Activated CD4-positive, CD25-positive, alpha-beta regulatory T cell (primary cell): ENCODE measurements at regions not wholly inside any gene's neighbourhood (a gene's known extent, or its start where the extent isn't known, plus 50 kb on each side); places are given as distances from the start of the nearest gene placed in this dataset.

Experiments used
- DNase-seq, 4 experiments: peaks; one replicate each; lab custom pipeline; 2025; lab: John Stamatoyannopoulos, UW

- no peak for DNase-seq
These were observed 356.3 kb upstream of the TNRC6C start for GRCh38 chr17:77602062-77602746.

GRCh38 chr17:77602883-77603640 is 355.4 kb upstream of the TNRC6C start:
- DNase-seq = no peak

DNA sequence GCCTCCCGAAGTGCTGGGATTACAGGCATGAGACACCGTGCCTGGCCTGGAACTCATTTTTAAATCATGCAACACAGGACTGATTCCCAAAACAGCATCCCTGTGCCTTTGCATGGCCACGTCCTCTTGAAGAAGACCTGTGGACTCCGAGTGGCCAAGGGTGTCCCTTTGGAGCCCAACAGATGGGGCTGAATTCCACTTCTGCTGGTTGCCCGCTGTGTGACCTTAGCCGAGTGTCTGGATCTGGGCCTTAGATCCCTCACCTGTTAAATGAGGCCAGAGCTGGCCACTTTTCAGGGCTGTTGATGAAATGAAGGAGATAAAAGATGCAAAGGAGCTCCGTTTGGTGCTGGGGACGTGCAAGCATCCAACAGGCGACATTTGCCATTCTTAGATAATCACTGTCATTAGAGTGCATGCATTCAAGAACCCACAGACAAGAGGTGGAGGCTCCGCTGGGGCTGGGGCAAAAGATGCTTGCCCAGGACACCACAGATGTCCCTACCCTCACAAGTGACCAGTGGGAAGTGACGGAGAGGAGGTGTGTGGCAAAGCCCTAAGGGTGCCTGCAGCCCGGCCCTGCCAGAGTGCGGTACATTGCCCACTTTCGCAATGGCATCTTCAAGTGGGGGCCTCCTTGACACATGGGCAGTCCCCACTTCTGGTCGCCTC is 354.1 kb upstream of the TNRC6C start:
- no peak for DNase-seq

DNA sequence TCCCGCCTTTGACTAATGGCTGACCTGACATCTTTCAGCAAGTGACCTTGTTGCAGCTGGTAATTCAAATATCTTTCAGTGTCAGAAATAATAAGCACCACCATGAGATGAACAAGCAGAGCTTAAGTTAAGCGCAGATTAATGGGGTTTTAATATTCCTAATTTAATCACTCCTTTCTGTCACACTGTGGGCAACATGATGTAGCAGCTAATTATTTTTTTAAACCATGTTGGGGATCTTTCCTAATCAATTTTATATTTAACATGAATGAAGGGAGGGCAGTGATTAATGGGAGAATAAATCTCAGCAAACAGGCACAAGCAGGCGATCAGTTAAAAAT is 353.6 kb upstream of the TNRC6C start:
- DNase-seq = no peak

DNA sequence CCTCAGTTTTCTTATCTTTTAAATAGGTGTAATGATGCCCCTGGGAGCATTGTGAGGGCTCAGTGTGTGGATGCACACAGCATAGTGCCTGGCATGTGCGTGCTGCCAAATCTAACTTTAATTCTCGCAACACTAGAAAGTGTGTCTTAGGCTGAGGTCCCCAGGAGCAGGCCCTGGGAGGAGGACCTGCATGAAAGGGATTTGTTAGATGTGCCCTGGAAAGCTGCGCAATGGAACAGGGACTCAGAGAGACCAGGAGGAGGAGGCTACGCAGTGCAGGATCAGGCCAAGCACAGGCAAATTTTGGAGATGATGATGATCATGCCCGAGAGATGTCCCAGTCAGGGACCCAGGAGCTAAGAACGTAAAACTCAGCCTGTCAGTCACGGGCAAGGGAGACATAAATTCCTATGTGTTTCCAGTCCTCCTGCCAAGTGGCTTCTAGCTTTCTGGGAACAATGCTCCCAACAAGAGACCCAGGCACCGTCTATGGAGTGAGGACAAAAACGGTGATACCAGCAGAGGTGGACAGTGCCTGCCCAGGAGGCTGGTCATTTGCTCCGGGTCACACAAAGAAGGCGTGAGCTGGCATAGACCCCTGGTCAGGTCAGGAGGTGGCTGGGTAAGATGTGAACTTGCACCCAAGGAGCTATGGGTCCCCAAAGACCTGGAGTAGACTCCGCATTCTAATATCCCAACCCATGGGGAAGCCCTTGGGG is 352.2 kb upstream of the TNRC6C start:
- no peak for DNase-seq

DNA sequence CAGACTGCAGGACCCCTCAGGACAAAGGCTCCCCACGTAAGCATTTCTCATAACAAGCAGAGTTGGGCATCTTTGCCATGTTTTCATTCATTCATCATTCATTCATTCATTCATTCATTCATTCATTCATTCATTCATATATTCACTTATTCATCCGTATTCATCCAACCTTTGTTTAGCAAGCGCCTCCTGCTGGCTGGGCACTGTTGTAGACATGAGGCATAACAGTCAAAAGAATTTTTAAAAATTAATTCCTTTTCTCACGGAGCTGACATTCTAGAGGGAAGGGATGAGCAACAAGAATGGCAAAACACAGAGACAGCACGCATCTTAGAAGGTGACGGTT is 351.7 kb upstream of the TNRC6C start:
- no peak for DNase-seq

GRCh38 chr17:77607606-77608005 is 350.9 kb upstream of the TNRC6C start:
- DNase-seq = no peak

DNA sequence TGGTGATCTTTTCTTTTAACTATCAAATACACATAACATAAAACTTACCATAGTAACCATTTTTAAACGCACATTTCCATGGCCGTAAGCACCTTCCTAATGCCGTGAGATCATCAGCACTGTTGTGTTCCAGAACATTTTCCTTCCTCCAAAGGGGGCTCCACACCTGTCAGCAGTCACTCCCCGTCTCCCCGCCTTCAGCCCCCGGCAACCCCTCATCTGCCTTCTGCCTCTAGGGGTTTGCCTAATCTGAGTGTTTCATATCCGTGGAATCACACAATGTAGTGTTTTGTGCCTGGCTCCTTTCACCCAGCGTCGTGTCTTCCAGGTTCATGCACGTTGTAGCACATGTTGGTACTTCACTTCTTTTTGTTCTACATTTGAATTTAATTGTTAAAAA is 350.1 kb upstream of the TNRC6C start:
- no peak for DNase-seq

DNA sequence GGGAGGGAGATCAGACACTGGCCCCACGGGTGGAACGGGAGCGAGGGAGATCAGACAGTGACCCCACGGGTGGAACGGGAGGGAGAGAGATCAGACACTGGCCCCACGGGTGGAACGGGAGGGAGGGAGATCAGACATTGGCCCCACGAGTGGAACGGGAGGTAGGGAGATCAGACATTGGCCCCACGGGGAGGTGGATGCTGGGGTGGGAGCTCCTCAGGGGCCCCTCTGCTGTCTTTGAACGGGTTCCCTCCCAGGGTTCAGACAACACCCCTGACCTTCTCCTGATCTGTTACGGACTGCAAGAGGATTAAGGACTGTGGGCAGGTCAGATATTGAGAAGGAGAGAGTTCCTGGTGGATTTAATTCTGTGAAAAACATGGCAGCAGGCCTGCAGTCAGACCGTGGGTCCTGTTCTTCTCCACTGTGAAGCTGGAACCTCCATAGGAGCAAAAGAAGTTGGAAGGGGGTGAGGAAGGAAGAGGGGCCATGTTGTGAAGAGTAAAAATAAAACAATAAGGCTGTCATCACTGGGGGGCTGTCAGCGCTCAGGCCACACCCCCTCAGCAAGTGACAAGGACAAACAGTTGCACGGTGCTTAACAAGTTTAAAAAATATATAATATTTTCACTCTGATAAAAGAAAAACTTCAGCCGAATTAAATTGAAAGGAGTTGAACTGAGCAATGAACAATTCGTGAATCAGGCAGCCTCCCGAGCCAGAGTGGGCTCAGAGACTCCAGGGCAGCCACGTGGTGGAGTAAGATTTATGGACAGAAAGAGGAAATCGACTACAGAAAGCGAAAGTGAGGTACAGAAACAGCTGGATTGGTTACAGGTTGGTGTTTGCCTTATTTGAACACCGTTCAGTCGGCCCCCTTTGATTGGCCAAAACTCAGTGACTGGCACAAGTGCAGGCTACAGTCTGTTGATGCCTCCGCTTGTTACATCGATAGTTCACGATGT is 348.7 kb upstream of the TNRC6C start:
- DNase-seq = peak in 3 of 4 experiments; percentile 18 to 29 (median 25)

DNA sequence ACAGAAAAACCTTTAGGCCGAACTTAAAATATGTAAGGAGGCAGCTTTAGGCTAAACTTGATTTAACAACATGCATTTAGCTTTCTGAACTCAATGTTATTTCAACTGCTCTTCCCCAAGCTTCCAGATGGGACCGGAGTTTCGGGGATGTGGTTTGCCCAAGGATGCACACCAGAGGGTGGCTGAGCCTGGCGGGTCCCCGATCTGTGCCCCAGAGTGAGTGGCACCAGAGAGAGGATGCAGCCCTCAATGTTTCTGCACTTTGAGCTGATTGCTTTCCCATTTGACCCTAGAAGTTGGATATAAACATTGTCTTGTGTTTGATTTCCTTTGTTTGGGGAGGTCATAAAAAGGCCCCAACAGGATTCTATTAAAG is 348.0 kb upstream of the TNRC6C start:
- DNase-seq = no peak

GRCh38 chr17:77610972-77611521 is 347.5 kb upstream of the TNRC6C start:
- DNase-seq = no peak

DNA sequence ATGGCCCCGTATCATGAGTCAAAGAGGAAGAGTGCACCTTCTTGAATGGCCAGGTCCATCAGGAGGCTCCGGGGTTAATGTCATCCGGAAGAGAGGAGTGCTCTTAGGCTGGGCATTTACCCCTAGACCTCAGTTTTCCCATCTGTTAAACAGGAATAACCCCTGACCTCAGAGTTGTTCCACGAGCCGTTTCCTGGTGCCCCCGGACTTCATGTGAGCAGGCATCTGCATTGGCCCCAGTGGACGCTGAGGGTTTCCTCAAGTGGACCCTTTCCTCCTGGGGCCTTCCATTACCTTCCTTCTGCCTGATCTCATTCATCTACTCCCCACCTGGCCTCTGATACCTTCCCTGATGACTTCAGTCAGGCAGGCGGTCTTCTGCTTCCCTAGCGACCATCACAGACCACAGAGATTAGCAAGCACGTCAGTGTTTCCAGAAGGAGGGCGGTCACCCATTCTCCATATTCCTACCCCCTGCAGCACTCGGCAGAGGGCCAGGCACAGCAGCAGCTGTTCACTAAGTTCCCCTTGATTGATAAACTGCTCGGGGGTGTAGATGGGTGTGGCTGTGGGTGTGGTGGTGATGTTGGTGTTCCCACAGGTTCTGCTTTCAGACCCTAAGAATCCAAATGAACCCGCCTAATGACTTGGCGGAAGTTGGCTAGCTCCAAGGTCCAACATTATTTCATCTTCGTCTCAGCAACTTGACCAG is 346.6 kb upstream of the TNRC6C start:
- no peak for DNase-seq

- no peak for DNase-seq
These were observed 345.3 kb upstream of the TNRC6C start for GRCh38 chr17:77613218-77613617.

DNA sequence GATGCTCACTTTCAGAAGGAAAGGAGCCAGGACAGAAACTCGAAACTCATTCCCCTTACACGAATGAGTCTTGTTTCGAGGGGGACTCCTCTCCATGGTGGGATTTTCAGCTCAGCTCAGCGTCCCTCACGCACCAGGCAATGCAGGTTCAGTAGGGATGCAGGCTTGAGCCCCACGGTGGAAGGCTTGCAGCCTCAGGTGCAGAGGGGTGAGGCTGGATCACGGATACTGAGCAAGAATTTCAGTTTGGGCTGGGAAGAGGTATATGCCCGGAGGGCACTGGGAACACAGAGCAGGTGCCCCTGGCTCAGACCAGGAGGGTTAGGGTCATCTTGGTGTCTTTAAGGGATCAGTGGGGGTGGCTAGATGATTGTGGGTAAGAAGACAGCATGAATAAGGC is 344.9 kb upstream of the TNRC6C start:
- DNase-seq = no peak

- DNase-seq = no peak
These were observed 342.7 kb upstream of the TNRC6C start for GRCh38 chr17:77615703-77616253.

GRCh38 chr17:77616254-77616731 is 342.2 kb upstream of the TNRC6C start:
- no peak for DNase-seq

- DNase-seq = no peak
These were observed 341.0 kb upstream of the TNRC6C start for GRCh38 chr17:77617516-77617915.

- DNase-seq = no peak
These were observed 340.3 kb upstream of the TNRC6C start for GRCh38 chr17:77618173-77618572.

DNA sequence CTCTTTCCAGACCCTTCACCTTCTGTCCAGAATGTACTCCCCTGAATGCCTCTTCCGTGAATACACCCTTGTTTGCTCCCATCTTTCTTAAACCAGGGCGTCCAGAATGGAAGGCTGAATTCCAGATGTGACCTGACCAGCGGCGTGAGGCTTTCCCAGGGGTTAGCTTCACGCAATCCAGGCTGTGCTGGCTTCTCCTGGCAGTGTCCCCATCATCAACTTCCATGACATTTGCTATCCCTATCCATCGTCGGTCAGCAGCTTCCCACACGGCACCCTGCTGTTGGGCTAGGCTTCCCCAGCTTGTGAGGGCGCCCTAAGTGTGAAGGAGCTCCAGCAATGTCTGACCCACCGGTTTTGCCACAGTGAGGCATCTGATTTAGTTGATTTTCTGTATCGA is 339.8 kb upstream of the TNRC6C start:
- DNase-seq = no peak

DNA sequence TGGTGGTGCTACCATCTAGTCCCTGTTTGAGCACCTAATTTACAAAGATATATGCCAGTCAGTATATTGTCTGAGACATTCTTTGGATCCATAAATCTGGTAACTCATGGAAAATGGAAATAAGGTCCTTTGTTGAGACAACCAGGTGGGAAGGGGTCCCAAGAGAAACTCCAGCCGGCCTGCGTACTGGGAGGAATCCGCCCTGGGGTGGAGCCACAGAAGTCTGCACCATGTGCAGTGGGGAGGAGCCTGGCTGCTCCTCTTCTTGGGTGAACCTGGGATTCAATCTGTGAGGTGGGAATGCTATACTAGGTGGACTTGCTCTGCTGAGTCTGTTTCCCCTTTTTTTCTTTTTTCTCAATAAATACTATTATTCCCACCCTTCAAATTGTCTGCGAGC is 339.2 kb upstream of the TNRC6C start:
- no peak for DNase-seq
